Fibroblast of lung (primary cell): ENCODE measurements at regions not wholly inside any gene's neighbourhood (a gene's known extent, or its start where the extent isn't known, plus 50 kb on each side); places are given as distances from the start of the nearest gene placed in this dataset.

Experiments used
- CTCF ChIP-seq, 2 donors: IDR thresholded peaks in 1 of 2; conservative IDR thresholded peaks in 1 of 2; 1 replicate in 1 of 2; 2 replicates in 1 of 2; pipeline ENCODE4 v1.5.1; 2011 to 2012; ENCODE audit warnings: low read length in 2 of 2, control low read depth in 1 of 2, inconsistent platforms in 1 of 2, low read depth in 1 of 2, mild to moderate bottlenecking in 1 of 2
- EZH2 ChIP-seq: IDR thresholded peaks from 2 replicates; pipeline ENCODE4 v1.5.1; 2012; ENCODE audit warnings: low read length, control low read depth, mild to moderate bottlenecking; ENCODE audit errors: missing control alignments

DNA sequence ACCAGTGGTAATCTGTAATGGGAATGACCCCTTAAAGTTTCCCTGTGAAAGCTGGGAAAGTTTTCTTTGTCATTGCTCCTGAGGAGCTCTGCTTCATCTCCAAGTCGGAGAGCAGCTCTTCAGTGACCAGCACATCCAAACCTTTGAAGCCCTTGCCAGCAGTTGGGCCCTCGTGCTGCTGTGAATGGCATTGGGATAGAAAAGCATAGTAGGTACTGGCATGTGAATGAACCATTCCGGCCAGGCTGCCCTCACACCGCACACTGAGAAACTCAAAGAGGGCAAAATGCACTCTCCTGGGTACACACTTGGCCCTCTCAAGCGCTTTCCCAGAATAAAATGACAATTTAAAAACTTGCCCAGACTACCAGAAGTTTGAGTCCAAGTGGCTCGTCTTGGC lies 1135.0 kb upstream of the WWC1 start:
- no peak for TF ChIP-seq CTCF (conservative IDR thresholded peaks at IDR 0.05 in 1 of 2, IDR thresholded peaks at IDR 0.05 in 1 of 2; ENCODE audit: low read depth in 1 of 2, low read length in 2 of 2)
- TF ChIP-seq EZH2 = no peak
